Right lobe of liver (tissue), 6 donors: ENCODE measurements at regions not wholly inside any gene's neighbourhood (a gene's known extent, or its start where the extent isn't known, plus 50 kb on each side); places are given as distances from the start of the nearest gene placed in this dataset.

ENCODE experiments used
- ATAC-seq, 4 donors: fragments of 200-7000 bp; cut with Tn5 transposase; one replicate each; pipeline ENCODE4 v1.9.1; 2020; ENCODE audit warnings: mild to moderate bottlenecking in 4 of 4, moderate library complexity in 4 of 4
- DNase-seq, 3 donors: peaks; one replicate each; pipeline ENCODE4 v3.0.0-alpha.2; 2020
- H3K27ac ChIP-seq, 3 donors: fragments of 200-600 bp; one replicate each; pipeline ENCODE4 v1.8.0; 2022
- H3K27me3 ChIP-seq, 2 donors: fragments of 200-600 bp; one replicate each; pipeline ENCODE4 v1.8.0; 2022
- H3K36me3 ChIP-seq, 4 donors: fragments of 200-600 bp; sonication (generic) in 1 of 4; one replicate each; pipeline versions ENCODE4 v1.5.1 to v1.8.0; 2017 to 2022; ENCODE audit warnings: control low read depth in 1 of 4
- H3K4me1 ChIP-seq, 4 donors: fragments of 200-600 bp; sonication (generic) in 1 of 4; one replicate each; pipeline versions ENCODE4 v1.5.1 to v1.8.0; 2017 to 2022; ENCODE audit warnings: control low read depth in 1 of 4
- H3K4me3 ChIP-seq, 3 donors: fragments of 200-600 bp; one replicate each; pipeline ENCODE4 v1.8.0; 2022
- H3K9me3 ChIP-seq, 4 donors: fragments of 200-600 bp; sonication (generic) in 1 of 4; one replicate each; pipeline versions ENCODE4 v1.5.1 to v1.8.0; 2017 to 2022; ENCODE audit warnings: control low read depth in 1 of 4
- POLR2A ChIP-seq: fragments of 450-650 bp; IDR thresholded peaks from one replicate; pipeline ENCODE4 v1.6.1; 2017; ENCODE audit warnings: antibody characterized with exemption, mild to moderate bottlenecking
- WGBS: methylation state at CpG from one replicate; pipeline ENCODE4 v1.1.6; 2018; ENCODE audit warnings: low coverage, low lambda C conversion rate; ENCODE audit not compliant: insufficient coverage; ENCODE audit errors: missing lambda C conversion rate; 5-methylcytosine and 5-hydroxymethylcytosine counted together
- intact Hi-C, 2 donors: fragments of 100-400 bp; cut with DNase I; formaldehyde crosslinking; loops; one replicate each; pipeline versions ENCODE4 v1.11.2 to v1.14.1; 2022
- TF ChIP-seq, protein P1 (sequence below), 4 donors: fragments of 200-600 bp in 3 of 4; fragments of 450-650 bp in 1 of 4; IDR thresholded peaks; one replicate each; pipeline versions ENCODE4 v1.5.1 to v1.8.0; 2016 to 2022; ENCODE audit warnings: antibody characterized with exemption in 4 of 4, mild to moderate bottlenecking in 2 of 4
- donor health status: DM: no; HTN: yes; CAD: no.
- donor health status: DM: no; HTN: no; CAD: no.
- donor health status: DM: no; HTN: no; CAD: no.
- donor health status: DM: no; HTN: yes; CAD: no.
- donor health status: DM: no; HTN: yes; CAD: no.

DNA sequence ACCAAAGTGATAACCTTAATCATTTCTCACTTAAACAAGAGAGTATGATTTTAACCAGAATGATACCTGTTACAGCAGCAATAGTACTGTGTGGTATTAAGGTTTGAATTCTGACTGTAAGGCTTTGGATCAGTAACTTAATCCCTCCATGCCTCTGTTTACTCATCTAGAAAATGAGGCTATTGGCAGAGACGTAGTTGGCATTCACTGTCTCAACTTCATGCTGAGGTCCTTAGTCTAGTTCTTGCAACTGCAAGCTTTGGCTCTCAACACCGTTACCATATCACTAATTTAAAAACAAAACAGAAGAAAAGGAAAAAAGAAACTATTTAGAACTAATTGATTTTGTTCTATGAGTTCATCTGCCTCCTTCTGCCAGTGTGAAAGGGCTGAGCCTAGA, 875.4 kb downstream of the MCTP2 start:
- Histone ChIP-seq H3K4me1 (no peaks in the 10 kb centered on the region), H3K4me3 (no peak overlapping the region), H3K27ac (no peak overlapping the region), H3K36me3 (no peaks in the 10 kb centered on the region), H3K9me3 (no peaks in the 10 kb centered on the region), H3K27me3 (no peaks in the 10 kb centered on the region)
- DNase-seq = no peak
- no peak for TF ChIP-seq POLR2A
- TF ChIP-seq, protein P1, sequence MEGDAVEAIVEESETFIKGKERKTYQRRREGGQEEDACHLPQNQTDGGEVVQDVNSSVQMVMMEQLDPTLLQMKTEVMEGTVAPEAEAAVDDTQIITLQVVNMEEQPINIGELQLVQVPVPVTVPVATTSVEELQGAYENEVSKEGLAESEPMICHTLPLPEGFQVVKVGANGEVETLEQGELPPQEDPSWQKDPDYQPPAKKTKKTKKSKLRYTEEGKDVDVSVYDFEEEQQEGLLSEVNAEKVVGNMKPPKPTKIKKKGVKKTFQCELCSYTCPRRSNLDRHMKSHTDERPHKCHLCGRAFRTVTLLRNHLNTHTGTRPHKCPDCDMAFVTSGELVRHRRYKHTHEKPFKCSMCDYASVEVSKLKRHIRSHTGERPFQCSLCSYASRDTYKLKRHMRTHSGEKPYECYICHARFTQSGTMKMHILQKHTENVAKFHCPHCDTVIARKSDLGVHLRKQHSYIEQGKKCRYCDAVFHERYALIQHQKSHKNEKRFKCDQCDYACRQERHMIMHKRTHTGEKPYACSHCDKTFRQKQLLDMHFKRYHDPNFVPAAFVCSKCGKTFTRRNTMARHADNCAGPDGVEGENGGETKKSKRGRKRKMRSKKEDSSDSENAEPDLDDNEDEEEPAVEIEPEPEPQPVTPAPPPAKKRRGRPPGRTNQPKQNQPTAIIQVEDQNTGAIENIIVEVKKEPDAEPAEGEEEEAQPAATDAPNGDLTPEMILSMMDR (IDR thresholded peaks at IDR 0.05) = no peak
- no peak for ATAC-seq
- intact Hi-C loops = no loop called here
- 72% methylated on average over 2 of the region's 2 CpGs for WGBS

DNA sequence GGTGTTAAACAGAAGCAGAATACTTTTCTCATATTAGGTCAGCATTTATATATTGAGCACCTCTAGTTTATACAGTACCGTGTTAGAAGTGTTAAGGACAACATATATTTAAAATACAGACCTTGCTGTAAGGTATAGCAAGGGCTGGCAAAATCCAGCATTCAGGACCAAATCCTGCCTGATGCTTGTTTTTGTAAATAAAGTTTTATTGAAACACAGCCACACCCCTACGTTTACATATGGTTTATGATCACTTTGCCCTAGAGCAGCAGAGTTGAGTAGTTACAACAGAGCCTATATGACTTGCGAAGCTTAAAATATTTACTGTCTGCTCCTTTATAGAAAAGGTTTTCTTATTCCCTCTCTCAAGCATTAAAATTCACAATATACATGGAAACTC, 877.3 kb downstream of the MCTP2 start:
- intact Hi-C loops = no loop called here
- no peak overlapping the region for H3K27ac ChIP-seq
- no peak for TF ChIP-seq POLR2A
- TF ChIP-seq, protein P1 (IDR thresholded peaks at IDR 0.05) = no peak
- DNase-seq = no peak
- no peaks in the 10 kb centered on the region for H3K9me3 ChIP-seq
- no peak overlapping the region for H3K4me3 ChIP-seq
- no peaks in the 10 kb centered on the region for H3K27me3 ChIP-seq
- H3K36me3 ChIP-seq = no peaks in the 10 kb centered on the region
- 68% methylated on average over 3 of the region's 3 CpGs for WGBS
- H3K4me1 ChIP-seq = no peaks in the 10 kb centered on the region
- ATAC-seq = no peak

DNA sequence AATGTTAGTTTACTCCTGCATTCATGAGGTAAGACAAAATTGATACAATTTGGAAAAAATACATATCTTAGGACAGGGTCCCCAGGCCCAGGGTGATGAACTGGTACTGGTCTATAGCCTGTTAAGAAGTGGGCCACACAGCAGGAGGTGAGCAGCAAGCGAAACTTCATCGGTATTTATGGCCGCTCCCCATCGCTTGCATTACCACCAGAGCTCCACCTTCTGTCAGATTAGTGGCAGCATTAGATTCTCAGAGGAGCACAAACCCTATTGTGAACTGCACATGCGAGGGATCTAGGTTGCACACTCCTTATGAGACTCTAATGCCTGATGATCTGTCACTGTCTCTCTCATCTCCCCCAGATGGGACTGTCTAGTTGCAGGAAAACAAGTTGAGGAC, 880.6 kb downstream of the MCTP2 start:
- intact Hi-C loops = no loop called here
- H3K4me3 ChIP-seq = no peak overlapping the region

DNA sequence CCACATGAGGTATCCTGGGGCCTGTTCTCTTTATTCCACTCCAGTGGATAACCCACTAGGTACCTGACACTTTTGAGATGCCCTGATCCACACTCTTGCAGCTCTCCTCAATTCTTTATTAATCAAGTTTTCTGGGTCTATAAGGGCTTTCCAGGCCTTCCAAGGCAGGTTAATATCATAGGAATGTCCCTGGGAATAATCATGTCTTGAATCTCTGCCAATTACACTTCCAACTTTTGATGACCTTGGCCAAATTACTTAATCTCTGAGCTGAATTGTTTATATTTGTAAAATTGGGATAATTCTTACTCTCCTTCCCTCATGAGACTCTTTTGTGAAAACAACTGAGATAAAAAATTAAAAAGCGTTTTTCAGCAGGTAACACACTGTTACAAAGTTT, 881.7 kb downstream of the MCTP2 start:
- 54% methylated on average over 1 of the region's 1 CpG for WGBS
- Histone ChIP-seq H3K36me3 (no peaks in the 10 kb centered on the region), H3K9me3 (no peaks in the 10 kb centered on the region), H3K27me3 (no peaks in the 10 kb centered on the region), H3K4me3 (no peak overlapping the region), H3K4me1 (no peaks in the 10 kb centered on the region), H3K27ac (no peak overlapping the region)
- no peak for ATAC-seq
- intact Hi-C loops = no loop called here
- DNase-seq = no peak
- TF ChIP-seq POLR2A = no peak
- TF ChIP-seq, protein P1 (IDR thresholded peaks at IDR 0.05) = no peak

More for the DNA sequence above, 880.6 kb downstream of the MCTP2 start:
- Histone ChIP-seq H3K27ac (no peak overlapping the region), H3K27me3 (no peaks in the 10 kb centered on the region), H3K4me1 (no peaks in the 10 kb centered on the region), H3K36me3 (no peaks in the 10 kb centered on the region), H3K9me3 (no peaks in the 10 kb centered on the region)
- DNase-seq (no peak), ATAC-seq (no peak)
- TF ChIP-seq, protein P1 (IDR thresholded peaks at IDR 0.05) = no peak
- TF ChIP-seq POLR2A = no peak
- 73% methylated on average over 3 of the region's 5 CpGs for whole genome bisulfite sequencing

DNA sequence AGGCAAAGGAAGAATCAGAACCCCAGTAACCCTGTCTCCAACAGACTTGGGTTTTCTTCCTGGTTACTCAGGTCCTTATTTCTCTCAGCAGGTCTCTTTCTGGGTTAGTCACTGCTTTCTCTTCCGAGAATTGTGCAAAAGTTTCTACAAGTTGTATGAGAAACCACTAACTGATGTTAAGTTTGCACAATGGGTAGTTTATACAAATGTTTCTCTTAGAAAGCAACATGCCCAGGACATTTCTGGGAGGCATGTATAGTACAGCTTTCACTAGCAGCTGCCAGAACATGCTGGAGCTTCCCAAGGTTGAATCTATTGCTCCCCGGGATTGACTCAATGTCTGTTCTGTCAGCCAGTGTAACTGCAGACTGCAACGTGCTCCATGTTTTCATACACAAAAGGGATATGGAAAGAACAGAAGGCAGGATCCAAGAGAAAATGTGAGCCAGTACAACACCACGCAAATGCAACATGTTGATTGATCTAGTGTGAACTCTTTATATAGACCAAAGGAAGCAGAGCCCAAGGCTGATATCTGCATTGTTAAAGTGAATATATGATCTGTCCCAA, 887.8 kb downstream of the MCTP2 start:
- TF ChIP-seq POLR2A = no peak
- TF ChIP-seq, protein P1 (IDR thresholded peaks at IDR 0.05) = no peak
- ATAC-seq (no peak), DNase-seq (no peak)
- no peaks in the 10 kb centered on the region for H3K4me1 ChIP-seq
- intact Hi-C loops = no loop called here
- WGBS = 53% methylated on average over 4 of the region's 4 CpGs
- no peak overlapping the region for H3K27ac ChIP-seq
- H3K4me3 ChIP-seq = no peak overlapping the region
- H3K36me3 ChIP-seq = no peaks in the 10 kb centered on the region
- no peaks in the 10 kb centered on the region for H3K27me3 ChIP-seq
- H3K9me3 ChIP-seq = no peaks in the 10 kb centered on the region
